ENCODE measurements at regions not wholly inside any gene's neighbourhood (a gene's known extent, or its start where the extent isn't known, plus 50 kb on each side); places are given as distances from the start of the nearest gene placed in this dataset.

GRCh38 chr9:103530934-103531333 lies 535.8 kb downstream of the CYLC2 start:
- Mint-ChIP-seq H3K9me3 (ENCODE audit: low read depth) (peaks cover 13% of the 10 kb centered on the region), H3K27ac (ENCODE audit: unreplicated experiment) (no peak overlapping the region), H3K4me3 (ENCODE audit: unreplicated experiment) (no peak overlapping the region), H3K27me3 (ENCODE audit: low read depth) (no peaks in the 10 kb centered on the region), H3K4me1 (ENCODE audit: low read depth) (no peaks in the 10 kb centered on the region), H3K36me3 (ENCODE audit: low read depth) (no peaks in the 10 kb centered on the region)
- TF ChIP-seq CTCF (IDR thresholded peaks at IDR 0.05) = no peak
- DNase-seq (ENCODE audit: low spot score) = no peak

- Mint-ChIP-seq H3K36me3 (ENCODE audit: low read depth) (no peaks in the 10 kb centered on the region), H3K4me3 (ENCODE audit: unreplicated experiment) (no peak overlapping the region), H3K27ac (ENCODE audit: unreplicated experiment) (no peak overlapping the region), H3K4me1 (ENCODE audit: low read depth) (no peaks in the 10 kb centered on the region), H3K9me3 (ENCODE audit: low read depth) (peaks cover 23% of the 10 kb centered on the region), H3K27me3 (ENCODE audit: low read depth) (no peaks in the 10 kb centered on the region)
- no peak for DNase-seq (ENCODE audit: low spot score)
- no peak for TF ChIP-seq CTCF (IDR thresholded peaks at IDR 0.05)
These were observed 538.2 kb downstream of the CYLC2 start for GRCh38 chr9:103533318-103533717.

GRCh38 chr9:103537426-103537825 lies 542.3 kb downstream of the CYLC2 start:
- Mint-ChIP-seq H3K27ac (ENCODE audit: unreplicated experiment) (no peak overlapping the region), H3K27me3 (ENCODE audit: low read depth) (no peaks in the 10 kb centered on the region), H3K4me3 (ENCODE audit: unreplicated experiment) (no peak overlapping the region), H3K36me3 (ENCODE audit: low read depth) (no peaks in the 10 kb centered on the region), H3K9me3 (ENCODE audit: low read depth) (peaks cover 35% of the 10 kb centered on the region), H3K4me1 (ENCODE audit: low read depth) (no peaks in the 10 kb centered on the region)
- no peak for DNase-seq (ENCODE audit: low spot score)
- TF ChIP-seq CTCF (IDR thresholded peaks at IDR 0.05) = no peak

- no peaks in the 10 kb centered on the region for H3K36me3 Mint-ChIP-seq (ENCODE audit: low read depth)
- no peaks in the 10 kb centered on the region for H3K27me3 Mint-ChIP-seq (ENCODE audit: low read depth)
- no peak for DNase-seq (ENCODE audit: low spot score)
- H3K4me1 Mint-ChIP-seq (ENCODE audit: low read depth) = no peaks in the 10 kb centered on the region
- H3K27ac Mint-ChIP-seq (ENCODE audit: unreplicated experiment) = no peak overlapping the region
- peaks cover 17% of the 10 kb centered on the region for H3K9me3 Mint-ChIP-seq (ENCODE audit: low read depth)
- TF ChIP-seq CTCF (IDR thresholded peaks at IDR 0.05) = no peak
- no peak overlapping the region for H3K4me3 Mint-ChIP-seq (ENCODE audit: unreplicated experiment)
These were observed 548.8 kb upstream of the SMC2 start for GRCh38 chr9:103545260-103545659.

DNA sequence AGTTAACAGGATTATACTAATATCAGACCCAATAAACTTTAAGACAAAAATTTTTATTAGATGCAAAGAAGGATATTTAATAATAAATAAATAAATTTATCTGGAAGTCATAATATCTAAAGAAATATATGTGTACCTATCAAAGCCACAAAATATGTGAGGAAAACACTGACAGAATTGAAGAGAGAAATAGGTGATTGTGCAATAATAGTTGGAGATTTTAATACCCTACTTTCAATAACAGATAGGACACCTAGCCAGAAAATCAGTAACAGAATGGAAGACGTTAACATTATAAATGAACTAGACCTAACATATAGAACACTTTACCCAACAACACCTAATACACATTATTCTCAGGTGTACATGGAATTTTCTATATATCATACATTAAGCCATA lies 541.4 kb upstream of the SMC2 start:
- no peaks in the 10 kb centered on the region for H3K4me1 Mint-ChIP-seq (ENCODE audit: low read depth)
- no peak overlapping the region for H3K27ac Mint-ChIP-seq (ENCODE audit: unreplicated experiment)
- DNase-seq (ENCODE audit: low spot score) = no peak
- no peak for TF ChIP-seq CTCF (IDR thresholded peaks at IDR 0.05)
- no peaks in the 10 kb centered on the region for H3K27me3 Mint-ChIP-seq (ENCODE audit: low read depth)
- H3K36me3 Mint-ChIP-seq (ENCODE audit: low read depth) = no peaks in the 10 kb centered on the region
- H3K4me3 Mint-ChIP-seq (ENCODE audit: unreplicated experiment) = no peak overlapping the region
- H3K9me3 Mint-ChIP-seq (ENCODE audit: low read depth) = peaks cover 22% of the 10 kb centered on the region
